H9 (cell line): ENCODE measurements at regions not wholly inside any gene's neighbourhood (a gene's known extent, or its start where the extent isn't known, plus 50 kb on each side); places are given as distances from the start of the nearest gene placed in this dataset.
A peak's percentile ranks its signal among the peaks of the same experiment; 100 is the strongest.

Experiments used
- DNase-seq: peaks from one replicate; pipeline ENCODE4 v3.0.0-alpha.2; 2017
- H2AFZ ChIP-seq: one replicate; pipeline ENCODE4 v1.6.1; 2013; ENCODE audit warnings: mild to moderate bottlenecking, low read length, control low read depth, moderate library complexity
- H2AK5ac ChIP-seq: 2 replicates; pipeline ENCODE4 v1.6.1; 2013; ENCODE audit warnings: low read length, control low read depth, mixed read lengths; ENCODE audit not compliant: insufficient read length
- H2BK120ac ChIP-seq: one replicate; pipeline ENCODE4 v1.6.1; 2013; ENCODE audit warnings: low read depth, mild to moderate bottlenecking, low read length, control low read depth, inconsistent platforms; ENCODE audit not compliant: poor library complexity, severe bottlenecking
- H2BK12ac ChIP-seq: 2 replicates; pipeline ENCODE4 v1.6.1; 2013; ENCODE audit warnings: low read length, control low read depth, mixed read lengths, low read depth; ENCODE audit not compliant: insufficient read length
- H2BK15ac ChIP-seq: 2 replicates; pipeline ENCODE4 v1.6.1; 2013; ENCODE audit warnings: low read depth, low read length, control low read depth
- H2BK20ac ChIP-seq: one replicate; pipeline ENCODE4 v1.6.1; 2013; ENCODE audit warnings: low read depth, mild to moderate bottlenecking, low read length, control low read depth, inconsistent platforms; ENCODE audit not compliant: poor library complexity, severe bottlenecking
- H2BK5ac ChIP-seq: 2 replicates; pipeline ENCODE4 v1.6.1; 2013; ENCODE audit warnings: low read length, control low read depth, mixed read lengths; ENCODE audit not compliant: insufficient read length
- H3K14ac ChIP-seq: 2 replicates; pipeline ENCODE4 v1.6.1; 2013; ENCODE audit warnings: low read length, control low read depth; ENCODE audit not compliant: insufficient read depth
- H3K18ac ChIP-seq: 2 replicates; pipeline ENCODE4 v1.6.1; 2013; ENCODE audit warnings: low read depth, mild to moderate bottlenecking, mixed read lengths, low read length, control low read depth; ENCODE audit not compliant: insufficient read length
- H3K23ac ChIP-seq: 2 replicates; pipeline ENCODE4 v1.6.1; 2013; ENCODE audit warnings: low read length, control low read depth, mixed read lengths, low read depth; ENCODE audit not compliant: insufficient read length
- H3K23me2 ChIP-seq: 2 replicates; pipeline ENCODE4 v1.6.1; 2013; ENCODE audit warnings: low read depth, mild to moderate bottlenecking, mixed read lengths, low read length, control low read depth; ENCODE audit not compliant: insufficient read length, poor library complexity, severe bottlenecking
- H3K27ac ChIP-seq: 2 replicates; pipeline ENCODE4 v1.5.1; 2013; ENCODE audit warnings: low read length, control low read depth, mixed read lengths, low read depth; ENCODE audit not compliant: insufficient read length
- H3K27me3 ChIP-seq: 2 replicates; pipeline ENCODE4 v1.6.1; 2013; ENCODE audit warnings: low read length, control low read depth, inconsistent platforms; ENCODE audit not compliant: insufficient read depth
- H3K4ac ChIP-seq: 2 replicates; pipeline ENCODE4 v1.6.1; 2013; ENCODE audit warnings: low read depth, mild to moderate bottlenecking, control low read depth, inconsistent platforms, low read length, moderate library complexity
- H3K4me1 ChIP-seq: 2 replicates; pipeline ENCODE4 v1.6.1; 2013; ENCODE audit warnings: low read length, control low read depth, inconsistent platforms; ENCODE audit not compliant: insufficient read depth
- H3K4me2 ChIP-seq: 2 replicates; pipeline ENCODE4 v1.6.1; 2013; ENCODE audit warnings: low read length, control low read depth, mixed read lengths; ENCODE audit not compliant: insufficient read length, insufficient read depth
- H3K56ac ChIP-seq: 2 replicates; pipeline ENCODE4 v1.6.1; 2013; ENCODE audit warnings: low read depth, mild to moderate bottlenecking, mixed read lengths, low read length, control low read depth; ENCODE audit not compliant: insufficient read length
- H3K79me1 ChIP-seq: 2 replicates; pipeline ENCODE4 v1.6.1; 2013; ENCODE audit warnings: low read depth, mild to moderate bottlenecking, moderate library complexity, low read length, control low read depth, inconsistent platforms; ENCODE audit not compliant: insufficient read depth, poor library complexity, severe bottlenecking
- H3K79me2 ChIP-seq: 2 replicates; pipeline ENCODE4 v1.6.1; 2013; ENCODE audit warnings: low read length, control low read depth, inconsistent platforms; ENCODE audit not compliant: insufficient read depth
- H3K9ac ChIP-seq: 2 replicates; pipeline ENCODE4 v1.6.1; 2013; ENCODE audit warnings: low read length, control low read depth, mixed read lengths; ENCODE audit not compliant: insufficient read length; ENCODE audit errors: extremely low read depth
- H3K9me3 ChIP-seq: one replicate; pipeline ENCODE4 v1.6.1; 2013; ENCODE audit warnings: low read depth, low read length, inconsistent platforms; ENCODE audit not compliant: control insufficient read depth
- H3T11ph ChIP-seq: one replicate; pipeline ENCODE4 v1.6.1; 2013; ENCODE audit warnings: mild to moderate bottlenecking, low read length, control low read depth, inconsistent platforms
- H4K20me1 ChIP-seq: one replicate; pipeline ENCODE4 v1.6.1; 2013; ENCODE audit not compliant: control insufficient read depth, insufficient read length, insufficient read depth
- H4K5ac ChIP-seq: 2 replicates; pipeline ENCODE4 v1.6.1; 2013; ENCODE audit warnings: low read depth, mild to moderate bottlenecking, mixed read lengths, low read length, control low read depth; ENCODE audit not compliant: insufficient read length
- H4K8ac ChIP-seq: replicated peaks from 2 replicates; pipeline ENCODE4 v1.6.1; 2013; ENCODE audit warnings: low read length, control low read depth, mixed read lengths, low read depth; ENCODE audit not compliant: insufficient read length
- H4K91ac ChIP-seq: 2 replicates; pipeline ENCODE4 v1.6.1; 2013; ENCODE audit warnings: low read depth, mild to moderate bottlenecking, moderate library complexity, mixed read lengths, low read length, control low read depth; ENCODE audit not compliant: insufficient read length
- H3K27ac Mint-ChIP-seq, 3 experiments: 2 replicates in 2 of 3; 3 replicates in 1 of 3; pipeline ENCODE4 v1.8.0; 2020 to 2021; ENCODE audit warnings: mixed read lengths in 3 of 3, mild to moderate bottlenecking in 1 of 3, moderate library complexity in 1 of 3
- H3K27me3 Mint-ChIP-seq: 2 replicates; pipeline ENCODE4 v1.8.0; 2021; ENCODE audit warnings: low read depth, mild to moderate bottlenecking, moderate library complexity, mixed read lengths
- H3K36me3 Mint-ChIP-seq, 3 experiments: 2 replicates in 2 of 3; 3 replicates in 1 of 3; pipeline ENCODE4 v1.8.0; 2020 to 2021; ENCODE audit warnings: low read depth in 3 of 3, mixed read lengths in 3 of 3; ENCODE audit not compliant: insufficient read depth in 1 of 3
- H3K4me1 Mint-ChIP-seq, 2 experiments: 2 replicates each; pipeline ENCODE4 v1.8.0; 2020; ENCODE audit warnings: mixed read lengths in 2 of 2
- H3K4me3 Mint-ChIP-seq, 2 experiments: 2 replicates in 1 of 2; 3 replicates in 1 of 2; pipeline ENCODE4 v1.8.0; 2020 to 2021; ENCODE audit warnings: mild to moderate bottlenecking in 2 of 2, mixed read lengths in 2 of 2, moderate library complexity in 1 of 2
- H3K9me3 Mint-ChIP-seq, 2 experiments: 2 replicates in 1 of 2; 3 replicates in 1 of 2; pipeline ENCODE4 v1.8.0; 2020; ENCODE audit warnings: mild to moderate bottlenecking in 2 of 2, mixed read lengths in 2 of 2, moderate library complexity in 1 of 2
- CTCF ChIP-seq: fragments of 200-600 bp; sonication (generic); conservative IDR thresholded peaks from 3 replicates; pipeline ENCODE4 v1.8.0; 2021; ENCODE audit warnings: antibody characterized with exemption, mild to moderate bottlenecking
- WGBS: extraction: QIAGEN DNeasy Blood & Tissue Kit; methylation state at CpG from one replicate; pipeline ENCODE4 v1.1.7; 2013; ENCODE audit warnings: missing lambda C conversion rate, low lambda C conversion rate, mixed read lengths; ENCODE audit not compliant: insufficient read length; ENCODE audit errors: extremely low coverage; 5-methylcytosine and 5-hydroxymethylcytosine counted together

- no peaks in the 10 kb centered on the region for H3K79me2 ChIP-seq
- no peak overlapping the region for H3K27ac ChIP-seq
- H3K14ac ChIP-seq, result no peak overlapping the region
- H3K23me2 ChIP-seq, result no peaks in the 10 kb centered on the region
- Mint-ChIP-seq H3K4me1 (peaks cover 9 to 18% of the 10 kb centered on the region in 2 experiments), H3K27me3 (no peaks in the 10 kb centered on the region; the same call in 1 of the 2 replicates), H3K9me3 (no peaks in the 10 kb centered on the region; a peak in 2 of 5 replicates), H3K27ac (no peak overlapping the region), H3K36me3 (no peaks in the 10 kb centered on the region), H3K4me3 (no peak overlapping the region)
- H3K9me3 ChIP-seq, result no peaks in the 10 kb centered on the region
- no peak overlapping the region for H2BK12ac ChIP-seq
- no peak overlapping the region for H2BK15ac ChIP-seq
- no peak overlapping the region for H2BK5ac ChIP-seq
- H3K4me2 ChIP-seq, result no peak overlapping the region
- H3K79me1 ChIP-seq, result no peaks in the 10 kb centered on the region
- H2AK5ac ChIP-seq, result no peak overlapping the region
- no peak overlapping the region for H4K5ac ChIP-seq
- H2BK20ac ChIP-seq, result no peak overlapping the region
- no peak overlapping the region for H2BK120ac ChIP-seq
- no peak for DNase-seq
- no peaks in the 10 kb centered on the region for H4K20me1 ChIP-seq
- H2AFZ ChIP-seq, result peak overlapping the region; percentile 52
- no peak overlapping the region for H3T11ph ChIP-seq
- no peaks in the 10 kb centered on the region for H3K27me3 ChIP-seq
- no peak overlapping the region for H4K8ac ChIP-seq
- H3K4ac ChIP-seq, result no peak overlapping the region
- no CpG with 5 or more reads among the region's 4 CpGs for WGBS
- no peak overlapping the region for H4K91ac ChIP-seq
- H3K4me1 ChIP-seq, result no peaks in the 10 kb centered on the region
- H3K56ac ChIP-seq, result no peak overlapping the region
- no peak overlapping the region for H3K9ac ChIP-seq
- TF ChIP-seq CTCF, result no peak
- no peak overlapping the region for H3K18ac ChIP-seq
- H3K23ac ChIP-seq, result no peak overlapping the region
Observed at GRCh38 chr2:48043131-48043700, 136.9 kb upstream of the FBXO11 start.
